Activated CD4-positive, alpha-beta T cell treated with anti-CD3 and anti-CD28 coated beads, Interleukin-2, amount 50 U/mL, for 24 hours (primary cell): ENCODE measurements at regions not wholly inside any gene's neighbourhood (a gene's known extent, or its start where the extent isn't known, plus 50 kb on each side); places are given as distances from the start of the nearest gene placed in this dataset.
"Not testable (repeated sequence)": the region's sequence is repeated elsewhere in the genome, so short reads cannot be mapped to it uniquely, and the experiment has no call there.

Experiments
- DNase-seq, 2 donors: peaks; one replicate each; pipeline ENCODE4 v3.0.0-alpha.2; 2020; ENCODE audit warnings: low read depth in 1 of 2, low spot score in 1 of 2

DNA sequence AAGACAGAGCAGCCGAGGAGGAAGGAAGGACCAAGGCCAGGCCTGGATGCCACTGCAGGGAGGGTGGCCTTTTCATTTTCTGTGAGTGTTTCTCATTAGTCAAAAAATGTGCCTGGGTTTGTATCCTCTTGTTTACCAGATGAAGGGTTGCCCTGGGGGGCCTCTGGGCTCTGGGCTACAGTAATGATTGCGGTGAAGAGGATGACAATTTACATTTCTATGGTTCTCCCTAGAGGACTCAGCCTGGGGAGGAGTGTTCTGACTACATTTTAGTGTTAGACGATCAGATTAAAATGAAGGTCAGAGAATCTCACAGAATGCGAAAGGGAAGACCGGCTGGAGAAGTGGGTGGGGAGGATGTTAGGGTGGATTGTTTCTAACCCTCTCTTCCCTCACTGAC lies 108.0 kb upstream of the KMT2C start:
- DNase-seq = no peak

- no peak for DNase-seq
Observed at GRCh38 chr7:152541892-152542291, 106.1 kb upstream of the KMT2C start.

DNA sequence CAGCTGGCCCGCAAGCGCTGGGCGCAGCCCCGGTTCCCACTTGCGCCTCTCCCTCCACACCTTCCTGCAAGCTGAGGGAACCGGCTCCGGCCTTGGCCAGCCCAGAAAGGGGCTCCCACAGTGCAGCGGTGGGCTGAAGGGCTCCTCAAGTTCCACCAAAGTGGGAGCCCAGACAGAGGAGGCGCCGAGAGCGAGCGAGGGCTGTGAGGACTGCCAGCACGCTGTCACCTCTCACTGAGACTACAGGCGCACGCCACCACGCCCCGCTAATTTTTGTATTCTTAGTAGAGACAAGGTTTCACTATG lies 103.3 kb upstream of the KMT2C start:
- not testable (repeated sequence) for DNase-seq

GRCh38 chr7:152538346-152539189 lies 102.8 kb upstream of the KMT2C start:
- not testable (repeated sequence) for DNase-seq

DNA sequence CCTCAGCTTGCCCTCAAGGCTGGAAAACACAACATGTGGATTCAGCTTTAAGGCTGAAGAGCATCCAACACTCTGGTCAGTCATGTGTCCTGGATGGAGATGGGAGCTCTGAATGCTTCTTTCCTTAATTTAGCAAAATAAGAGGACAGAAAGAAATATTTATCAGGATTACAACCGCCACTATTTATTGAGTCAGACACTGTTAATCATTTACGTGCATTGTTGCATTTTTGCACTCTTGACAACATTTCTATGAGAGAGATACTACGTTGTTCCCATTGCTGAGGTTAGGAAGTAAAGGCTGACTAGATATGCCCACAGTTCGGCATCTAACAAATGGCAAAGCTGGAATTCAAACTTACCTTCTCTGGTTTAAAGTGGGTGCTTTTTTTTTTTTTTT lies 101.8 kb upstream of the KMT2C start:
- no peak for DNase-seq

DNA sequence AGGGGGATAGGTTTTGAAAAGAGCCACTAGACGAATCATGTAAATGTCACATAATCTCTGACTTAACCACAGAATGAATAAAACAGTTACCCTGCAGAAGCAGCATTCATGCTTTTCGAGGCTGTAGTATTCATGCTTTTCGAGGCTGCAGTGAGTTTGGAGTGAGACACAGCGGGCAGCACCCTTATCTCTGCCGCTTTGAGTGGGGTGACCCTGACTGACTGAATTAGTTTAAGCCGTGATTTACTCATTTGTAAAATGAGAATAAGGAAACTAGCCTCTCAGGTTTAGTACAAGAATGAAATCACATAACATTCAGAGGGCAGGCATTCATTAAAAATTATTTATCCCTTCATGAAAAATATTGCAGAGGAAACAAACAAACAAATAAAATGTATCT lies 92.8 kb upstream of the KMT2C start:
- no peak for DNase-seq

GRCh38 chr7:152527610-152528032 lies 91.8 kb upstream of the KMT2C start:
- DNase-seq = no peak

- DNase-seq = no peak
Observed at GRCh38 chr7:152523916-152524315, 88.1 kb upstream of the KMT2C start.

GRCh38 chr7:152522571-152523067 lies 86.8 kb upstream of the KMT2C start:
- DNase-seq = no peak

DNA sequence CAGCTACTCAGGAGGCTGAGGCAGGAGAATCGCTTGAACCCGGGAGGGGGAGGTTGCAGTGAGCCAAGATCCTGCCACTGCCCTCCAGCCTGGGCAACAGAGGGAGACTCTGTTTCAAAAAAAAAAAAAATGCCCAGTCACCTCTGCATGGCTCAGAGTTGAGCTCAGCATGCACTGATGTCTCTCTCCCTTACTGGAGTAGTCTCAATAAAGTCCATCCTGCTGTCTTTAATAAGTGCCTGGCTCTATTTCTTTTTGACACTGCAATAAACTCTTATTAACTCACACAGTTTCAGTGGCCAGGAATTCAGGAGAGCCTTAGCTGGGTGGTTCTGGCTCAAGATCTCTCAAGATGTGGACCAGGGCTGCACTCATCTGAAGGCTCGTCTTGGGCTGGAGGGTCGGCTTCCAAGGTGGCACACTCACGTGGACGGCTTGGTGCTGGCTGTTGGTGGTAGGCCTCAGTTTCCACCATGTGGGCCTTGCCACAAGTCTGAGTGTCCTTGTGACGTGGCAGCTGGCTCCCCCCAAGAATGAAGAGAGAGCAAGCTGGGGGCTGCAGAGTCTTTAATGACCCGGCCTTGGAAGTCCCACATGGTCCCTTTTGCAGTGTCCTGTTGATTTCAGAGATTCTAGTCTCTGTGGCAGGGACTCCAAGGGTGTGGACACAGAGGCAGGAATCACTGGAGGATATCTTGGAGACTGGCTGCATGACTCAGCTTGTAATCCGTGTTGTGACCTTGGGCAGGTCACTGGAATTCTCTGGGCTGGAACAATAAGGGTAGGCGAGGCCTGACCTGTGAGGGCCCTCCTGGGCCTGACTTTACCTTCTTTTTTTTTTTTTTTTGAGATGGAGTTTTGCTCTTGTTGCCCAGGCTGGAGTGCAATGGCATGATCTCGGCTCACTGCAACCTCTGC lies 85.9 kb upstream of the KMT2C start:
- DNase-seq = no peak

DNA sequence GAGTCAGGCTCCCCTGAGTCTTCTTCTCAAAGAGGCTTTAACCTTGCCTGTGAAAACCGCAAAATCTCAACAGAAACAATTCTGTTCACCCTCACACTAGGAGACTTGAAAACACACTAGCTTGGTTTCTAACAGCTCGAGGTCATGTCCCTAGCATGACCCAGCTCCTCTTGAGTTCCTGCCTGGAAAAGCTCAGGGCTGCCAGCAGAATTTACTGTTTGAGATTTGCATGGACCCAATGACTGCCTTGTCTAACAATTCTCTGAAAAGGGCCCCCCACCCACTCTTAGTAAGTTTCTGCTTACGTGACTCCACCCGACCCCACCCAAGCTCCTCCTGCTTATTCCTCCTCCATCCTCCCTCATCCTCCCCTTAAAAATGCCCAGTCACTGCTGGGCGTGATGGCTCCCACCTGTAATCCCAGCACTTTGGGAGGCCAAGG lies 85.1 kb upstream of the KMT2C start:
- no peak for DNase-seq

DNA sequence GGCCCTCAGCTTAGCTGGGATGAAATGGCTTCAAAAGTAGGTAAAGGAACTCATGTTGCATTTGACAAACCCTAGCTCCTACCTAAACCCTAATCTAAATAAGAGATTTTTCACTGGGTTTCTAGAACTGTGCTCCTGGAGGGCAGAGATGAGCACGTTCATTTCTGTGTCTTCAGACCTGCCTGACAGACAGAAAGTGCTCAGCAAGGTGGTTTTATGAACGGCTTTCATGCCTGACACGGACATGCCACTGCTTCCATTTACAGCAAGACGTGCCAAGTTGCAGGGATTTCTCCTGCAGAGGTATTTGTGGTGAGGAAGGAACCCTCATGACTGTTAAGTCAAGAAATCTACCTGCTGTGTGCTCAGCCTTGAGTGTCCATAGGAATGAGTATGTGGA lies 83.5 kb upstream of the KMT2C start:
- no peak for DNase-seq

GRCh38 chr7:152516216-152516615 lies 80.4 kb upstream of the KMT2C start:
- no peak for DNase-seq

DNA sequence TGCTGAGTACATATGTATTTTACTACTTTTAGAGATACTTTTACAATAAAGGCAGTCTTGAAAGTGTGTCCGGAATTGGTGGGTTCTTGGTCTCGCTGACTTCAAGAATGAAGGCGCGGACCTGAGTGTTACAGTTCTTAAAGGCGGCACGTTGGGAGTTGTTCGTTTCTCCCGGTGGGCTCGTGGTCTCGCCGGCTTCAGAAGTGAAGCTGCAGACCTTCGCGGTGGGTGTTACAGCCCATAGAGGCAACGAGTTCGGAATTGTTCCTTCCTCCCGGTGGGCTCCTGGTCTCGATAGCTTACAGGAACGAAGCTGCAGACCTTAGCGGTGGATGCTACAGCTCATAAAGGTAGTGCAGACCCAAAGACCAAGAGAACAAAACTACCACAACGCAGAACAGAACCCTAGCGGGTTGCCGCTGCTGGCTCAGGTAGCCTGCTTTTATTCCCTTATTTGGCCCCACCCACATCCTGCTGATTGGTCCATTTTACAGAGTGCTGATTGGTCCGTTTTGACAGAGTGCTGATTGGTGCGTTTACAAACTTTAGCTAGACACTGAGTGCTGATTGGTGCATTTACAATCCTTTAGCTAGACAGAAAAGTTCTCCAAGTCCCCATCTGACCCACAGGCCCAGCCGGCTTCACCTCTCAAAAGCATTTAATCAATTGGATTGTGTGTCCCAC lies 79.6 kb upstream of the KMT2C start:
- DNase-seq = not testable (repeated sequence)

- no peak for DNase-seq
Observed at GRCh38 chr7:152514771-152515105, 78.9 kb upstream of the KMT2C start.

GRCh38 chr7:152513861-152514770 lies 78.3 kb upstream of the KMT2C start:
- DNase-seq = no peak

- DNase-seq = peak in 1 of 2 donors; percentile 39
Observed at GRCh38 chr7:152512706-152513105, 76.9 kb upstream of the KMT2C start.

- no peak for DNase-seq
Observed at GRCh38 chr7:152511736-152512135, 75.9 kb upstream of the KMT2C start.

GRCh38 chr7:152508701-152509100 lies 72.9 kb upstream of the KMT2C start:
- DNase-seq = no peak

DNA sequence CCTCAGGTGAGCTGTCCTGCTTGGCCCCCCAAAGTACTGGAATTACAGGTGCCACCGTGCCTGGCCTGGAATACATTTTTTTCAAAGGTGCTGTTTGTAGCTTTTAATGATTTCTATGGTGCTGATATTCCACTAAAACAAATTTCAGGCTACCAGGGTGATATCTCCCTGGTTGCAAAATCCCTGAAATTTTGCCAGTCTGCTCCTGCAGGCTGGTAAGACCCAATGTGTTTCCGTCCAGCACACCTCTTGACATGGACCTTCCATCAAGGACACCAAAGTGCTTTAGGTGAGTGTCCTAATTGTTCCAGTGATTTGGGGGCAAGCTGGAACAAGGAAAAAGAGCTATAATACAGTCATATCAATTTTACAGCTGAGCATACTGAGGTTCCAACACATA lies 69.8 kb upstream of the KMT2C start:
- DNase-seq = no peak

DNA sequence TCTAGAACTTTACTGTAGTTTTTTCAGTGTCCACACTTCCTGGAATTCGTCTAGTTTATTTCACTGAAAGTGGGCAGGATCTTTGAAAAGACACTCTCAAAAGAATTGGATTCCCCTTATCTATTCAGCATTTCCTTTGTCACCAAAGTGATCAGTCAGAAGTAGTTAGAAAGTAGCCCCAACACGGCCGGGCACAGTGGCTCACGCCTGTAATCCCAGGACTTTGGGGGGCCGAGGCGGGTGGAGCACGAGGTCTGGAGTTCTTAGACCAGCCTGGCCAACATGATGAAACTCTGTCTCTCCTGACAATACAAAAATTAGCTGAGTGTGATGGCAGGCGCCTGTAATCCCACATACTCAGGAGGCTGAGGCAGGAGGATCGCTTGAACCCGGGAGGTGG lies 69.0 kb upstream of the KMT2C start:
- no peak for DNase-seq
